HCT116 (cell line): ENCODE measurements at regions not wholly inside any gene's neighbourhood (a gene's known extent, or its start where the extent isn't known, plus 50 kb on each side); places are given as distances from the start of the nearest gene placed in this dataset.

Experiments used
- ATAC-seq: fragments of 200-7000 bp; cut with Tn5 transposase; 2 replicates; pipeline ENCODE4 v1.9.1; 2020; ENCODE audit warnings: mild to moderate bottlenecking, moderate library complexity
- BruUV-seq: library from RNA; stranded (reverse); fragments of 400-500 nt; replicated peaks from 2 replicates; lab custom pipeline; 2021; lab: Mats Ljungman, UMichigan
- CTCF ChIA-PET: fragments of 300-600 bp; sonication (Branson Sonifier 250); formaldehyde crosslinking; loops from one replicate; lab custom pipeline; 2021; ENCODE audit warnings: antibody characterized with exemption; lab: Charles Lee
- POLR2A ChIA-PET: fragments of 300-600, 350-600 bp; sonication (Branson Sonifier 250); formaldehyde crosslinking; loops from one replicate; lab custom pipeline; 2021; ENCODE audit warnings: antibody characterized with exemption; lab: Charles Lee
- RAD21 ChIA-PET, 2 experiments: fragments of 300-600 bp; sonication (Branson Sonifier 250); formaldehyde crosslinking; loops; one replicate each; lab custom pipeline; 2023; ENCODE audit warnings: low total read pairs in 2 of 2; ENCODE audit not compliant: uncharacterized antibody in 2 of 2, unreplicated experiment in 2 of 2, low non-redundant PET in 1 of 2; lab: Charles Lee
- DNase-seq: peaks from one replicate; pipeline ENCODE4 v3.0.0-alpha.2; 2010; ENCODE audit warnings: low read depth, low spot score
- H2AFZ ChIP-seq: fragments of 200-600 bp; shearing (Covaris generic), sonication (generic); 2 replicates; pipeline ENCODE4 v1.6.1; 2017; ENCODE audit warnings: low read depth, mixed run types, mixed read lengths, antibody characterized with exemption, low read length; ENCODE audit not compliant: poor library complexity, severe bottlenecking
- H3K27ac ChIP-seq: 2 replicates; pipeline ENCODE4 v1.5.1; 2012; ENCODE audit warnings: low read depth, low read length
- H3K27me3 ChIP-seq: fragments of 200-600 bp; sonication (generic); 2 replicates; pipeline ENCODE4 v1.6.1; 2016; ENCODE audit warnings: mixed run types, low read length, mixed read lengths; ENCODE audit not compliant: insufficient read depth
- H3K36me3 ChIP-seq, 2 experiments: fragments of 200-500 bp in 1 of 2; fragments of 200-600 bp in 1 of 2; sonication (Bioruptor generic) in 1 of 2; sonication (generic) in 1 of 2; 2 replicates each; pipeline versions ENCODE4 v1.5.1 to v1.6.1; 2014 to 2016; ENCODE audit warnings: low read length in 2 of 2, inconsistent platforms in 1 of 2, mixed read lengths in 1 of 2, mixed run types in 1 of 2; ENCODE audit not compliant: insufficient read depth in 2 of 2, control insufficient read depth in 1 of 2
- H3K4me1 ChIP-seq, 2 experiments: fragments of 200-600 bp in 1 of 2; sonication (generic) in 1 of 2; 2 replicates each; pipeline versions ENCODE4 v1.5.1 to v1.6.1; 2012 to 2017; ENCODE audit warnings: low read length in 2 of 2, inconsistent platforms in 1 of 2, mild to moderate bottlenecking in 1 of 2, mixed read lengths in 1 of 2, mixed run types in 1 of 2, moderate library complexity in 1 of 2; ENCODE audit not compliant: insufficient read depth in 2 of 2, control insufficient read depth in 1 of 2
- H3K4me2 ChIP-seq: fragments of 200-600 bp; sonication (generic); 2 replicates; pipeline ENCODE4 v1.6.1; 2017; ENCODE audit warnings: mixed run types, low read length, mixed read lengths
- H3K4me3 ChIP-seq, 2 experiments: fragments of 200-600 bp in 1 of 2; sonication (generic) in 1 of 2; replicated peaks in 1 of 2; 2 replicates each; pipeline ENCODE4 v1.5.1; 2011 to 2016; ENCODE audit warnings: low read length in 2 of 2, control low read depth in 1 of 2, low read depth in 1 of 2, mild to moderate bottlenecking in 1 of 2, mixed read lengths in 1 of 2, mixed run types in 1 of 2
- H3K79me2 ChIP-seq: fragments of 200-600 bp; sonication (generic); 2 replicates; pipeline ENCODE4 v1.6.1; 2017; ENCODE audit warnings: mild to moderate bottlenecking, mixed run types, low read length, moderate library complexity, mixed read lengths; ENCODE audit not compliant: insufficient read depth
- H3K9ac ChIP-seq: fragments of 200-600 bp; sonication (generic); 2 replicates; pipeline ENCODE4 v1.6.1; 2016; ENCODE audit warnings: low read length, mixed read lengths
- H3K9me2 ChIP-seq: fragments of 200-600 bp; sonication (generic), shearing (Covaris generic); 2 replicates; pipeline ENCODE4 v1.6.1; 2017; ENCODE audit warnings: mixed run types, mild to moderate bottlenecking, moderate library complexity; ENCODE audit not compliant: insufficient read depth
- H3K9me3 ChIP-seq, 2 experiments: fragments of 200-500 bp in 1 of 2; fragments of 200-600 bp in 1 of 2; sonication (Bioruptor generic) in 1 of 2; sonication (generic) in 1 of 2; 2 replicates each; pipeline ENCODE4 v1.6.1; 2014 to 2017; ENCODE audit warnings: low read length in 2 of 2, mixed read lengths in 2 of 2, inconsistent platforms in 1 of 2, low read depth in 1 of 2, mild to moderate bottlenecking in 1 of 2, mixed run types in 1 of 2, moderate library complexity in 1 of 2; ENCODE audit not compliant: control insufficient read depth in 1 of 2, insufficient read depth in 1 of 2
- H4K20me1 ChIP-seq: fragments of 200-600 bp; sonication (generic), shearing (Covaris generic); 2 replicates; pipeline ENCODE4 v1.6.1; 2017; ENCODE audit warnings: mixed run types, mild to moderate bottlenecking, moderate library complexity; ENCODE audit not compliant: insufficient read depth
- CBX3 ChIP-seq: IDR thresholded peaks from 2 replicates; pipeline ENCODE4 v1.6.1; 2012; ENCODE audit warnings: low read depth
- ELF1 ChIP-seq: IDR thresholded peaks from 2 replicates; pipeline ENCODE4 v1.6.1; 2012; ENCODE audit warnings: low read depth, borderline replicate concordance
- EZH2 ChIP-seq: fragments of 200-600 bp; sonication (generic); IDR thresholded peaks from 2 replicates; pipeline ENCODE4 v1.6.1; 2017; ENCODE audit warnings: antibody characterized with exemption, mixed run types
- EZH2phosphoT487 ChIP-seq: fragments of 200-600 bp; IDR thresholded peaks from 2 replicates; pipeline ENCODE4 v1.6.1; 2018; ENCODE audit warnings: antibody characterized with exemption, borderline replicate concordance
- RAD21 ChIP-seq: IDR thresholded peaks from 2 replicates; pipeline ENCODE4 v1.6.1; 2012; ENCODE audit warnings: low read depth, mild to moderate bottlenecking
- SIN3A ChIP-seq: IDR thresholded peaks from 2 replicates; pipeline ENCODE4 v1.6.1; 2012; ENCODE audit warnings: low read depth
- SRF ChIP-seq: IDR thresholded peaks from 2 replicates; pipeline ENCODE4 v1.6.1; 2012; ENCODE audit warnings: low read depth
- TCF7L2 ChIP-seq: IDR thresholded peaks from 2 replicates; pipeline ENCODE4 v1.7.0; 2011; ENCODE audit warnings: borderline replicate concordance, inconsistent platforms; ENCODE audit not compliant: insufficient read depth, insufficient read length; ENCODE audit errors: extremely low read depth
- YY1 ChIP-seq: IDR thresholded peaks from 2 replicates; pipeline ENCODE4 v1.6.1; 2011; ENCODE audit warnings: low read length, low read depth, moderate library complexity, mild to moderate bottlenecking; ENCODE audit not compliant: insufficient replicate concordance; ENCODE audit errors: extremely low read depth
- ZFX ChIP-seq: fragments of 450-650 bp; IDR thresholded peaks from 2 replicates; pipeline ENCODE4 v1.6.1; 2017
- ZNF274 ChIP-seq: fragments of 200-500 bp; sonication (Bioruptor generic); IDR thresholded peaks from 2 replicates; pipeline ENCODE4 v1.6.1; 2014; ENCODE audit warnings: mild to moderate bottlenecking, low read depth, low read length, inconsistent platforms
- intact Hi-C: fragments of 100-400 bp; cut with micrococcal nuclease; formaldehyde crosslinking; loops from 2 replicates; pipeline ENCODE4 v1.10.0; 2022
- TF ChIP-seq, protein P1 (sequence below), 3 experiments: fragments of 200-600 bp in 1 of 3; sonication (generic) in 1 of 3; IDR thresholded peaks in 2 of 3; conservative IDR thresholded peaks in 1 of 3; 2 replicates each; pipeline ENCODE4 v1.5.1; 2012 to 2017; ENCODE audit warnings: low read depth in 2 of 3, low read length in 2 of 3, antibody characterized with exemption in 1 of 3, borderline replicate concordance in 1 of 3, control low read depth in 1 of 3, mild to moderate bottlenecking in 1 of 3, mixed read lengths in 1 of 3, mixed run types in 1 of 3, moderate library complexity in 1 of 3; ENCODE audit not compliant: insufficient read depth in 1 of 3
- TF ChIP-seq, protein P2 (sequence below): IDR thresholded peaks from 2 replicates; pipeline ENCODE4 v1.6.1; 2012; ENCODE audit warnings: low read depth
- TF ChIP-seq, protein P3 (sequence below): IDR thresholded peaks from 2 replicates; pipeline ENCODE4 v1.6.1; 2012

DNA sequence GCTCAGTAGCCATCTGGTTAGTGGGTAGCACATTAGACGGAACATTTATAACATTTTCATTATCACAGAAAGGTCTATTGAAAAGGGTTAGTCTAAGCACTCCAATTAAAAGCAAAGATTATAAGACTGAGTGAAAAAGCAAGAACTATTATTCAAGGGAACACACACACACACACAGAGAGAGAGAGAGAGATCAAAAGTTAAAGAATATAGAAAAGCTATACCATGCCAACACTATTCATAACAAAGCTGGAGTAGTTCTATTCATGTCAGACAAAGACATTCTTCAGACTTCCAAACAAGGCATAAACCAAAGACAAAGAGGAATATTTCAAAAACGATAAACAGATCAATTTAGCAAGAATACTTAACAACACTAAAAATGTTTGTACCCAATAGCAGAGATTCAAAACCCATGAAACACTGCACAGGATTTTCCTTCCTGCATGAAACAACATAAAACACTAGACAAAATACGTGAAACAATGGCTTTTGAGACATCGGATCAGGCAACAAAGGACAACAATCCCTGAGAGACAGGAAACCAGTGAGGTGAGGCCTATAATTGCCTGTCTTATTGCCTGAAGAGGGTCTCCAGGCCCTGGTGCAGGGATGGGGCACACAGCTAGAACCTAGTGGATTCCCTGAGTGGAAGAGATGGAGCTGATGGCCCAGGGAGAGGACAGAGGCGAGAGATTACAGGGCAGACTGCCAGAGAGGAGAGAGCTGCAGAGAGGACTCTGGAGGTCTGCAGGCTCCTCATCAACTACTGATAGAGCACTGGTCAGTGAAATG lies 83.6 kb upstream of the NPAS2 start:
- no peak overlapping the region for H2AFZ ChIP-seq
- H3K27ac ChIP-seq: no peak overlapping the region
- no peak overlapping the region for H3K4me2 ChIP-seq
- ChIA-PET CTCF (no interaction called here), RAD21 (no interaction called here), POLR2A (no interaction called here)
- no peaks in the 10 kb centered on the region for H3K9me2 ChIP-seq
- intact Hi-C loops: loop anchor here (10.0 kb wide), 1 partner anchor 418 kb away; the partner anchor contains the start of gene TBC1D8
- BruUV-seq: no TSS peak
- no peaks in the 10 kb centered on the region for H4K20me1 ChIP-seq
- H3K9me3 ChIP-seq: no peaks in the 10 kb centered on the region
- no peak for ATAC-seq
- no peak for DNase-seq
- no peaks in the 10 kb centered on the region for H3K79me2 ChIP-seq
- no peak overlapping the region for H3K4me3 ChIP-seq
- no peaks in the 10 kb centered on the region for H3K27me3 ChIP-seq
- no peak overlapping the region for H3K9ac ChIP-seq
- H3K36me3 ChIP-seq: no peaks in the 10 kb centered on the region
- TF ChIP-seq ZNF274 (no peak), SRF (no peak), EZH2 (no peak), RAD21 (no peak), ZFX (no peak), EZH2phosphoT487 (no peak), ELF1 (no peak), SIN3A (no peak), CBX3 (no peak), TCF7L2 (no peak), YY1 (no peak)
- TF ChIP-seq, protein P1, sequence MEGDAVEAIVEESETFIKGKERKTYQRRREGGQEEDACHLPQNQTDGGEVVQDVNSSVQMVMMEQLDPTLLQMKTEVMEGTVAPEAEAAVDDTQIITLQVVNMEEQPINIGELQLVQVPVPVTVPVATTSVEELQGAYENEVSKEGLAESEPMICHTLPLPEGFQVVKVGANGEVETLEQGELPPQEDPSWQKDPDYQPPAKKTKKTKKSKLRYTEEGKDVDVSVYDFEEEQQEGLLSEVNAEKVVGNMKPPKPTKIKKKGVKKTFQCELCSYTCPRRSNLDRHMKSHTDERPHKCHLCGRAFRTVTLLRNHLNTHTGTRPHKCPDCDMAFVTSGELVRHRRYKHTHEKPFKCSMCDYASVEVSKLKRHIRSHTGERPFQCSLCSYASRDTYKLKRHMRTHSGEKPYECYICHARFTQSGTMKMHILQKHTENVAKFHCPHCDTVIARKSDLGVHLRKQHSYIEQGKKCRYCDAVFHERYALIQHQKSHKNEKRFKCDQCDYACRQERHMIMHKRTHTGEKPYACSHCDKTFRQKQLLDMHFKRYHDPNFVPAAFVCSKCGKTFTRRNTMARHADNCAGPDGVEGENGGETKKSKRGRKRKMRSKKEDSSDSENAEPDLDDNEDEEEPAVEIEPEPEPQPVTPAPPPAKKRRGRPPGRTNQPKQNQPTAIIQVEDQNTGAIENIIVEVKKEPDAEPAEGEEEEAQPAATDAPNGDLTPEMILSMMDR (IDR thresholded peaks at IDR 0.05 in 2 of 3, conservative IDR thresholded peaks at IDR 0.05 in 1 of 3; ENCODE audit: borderline replicate concordance in 1 of 3, insufficient read depth in 1 of 3, low read depth in 2 of 3, low read length in 2 of 3): no peak
- TF ChIP-seq, protein P2, sequence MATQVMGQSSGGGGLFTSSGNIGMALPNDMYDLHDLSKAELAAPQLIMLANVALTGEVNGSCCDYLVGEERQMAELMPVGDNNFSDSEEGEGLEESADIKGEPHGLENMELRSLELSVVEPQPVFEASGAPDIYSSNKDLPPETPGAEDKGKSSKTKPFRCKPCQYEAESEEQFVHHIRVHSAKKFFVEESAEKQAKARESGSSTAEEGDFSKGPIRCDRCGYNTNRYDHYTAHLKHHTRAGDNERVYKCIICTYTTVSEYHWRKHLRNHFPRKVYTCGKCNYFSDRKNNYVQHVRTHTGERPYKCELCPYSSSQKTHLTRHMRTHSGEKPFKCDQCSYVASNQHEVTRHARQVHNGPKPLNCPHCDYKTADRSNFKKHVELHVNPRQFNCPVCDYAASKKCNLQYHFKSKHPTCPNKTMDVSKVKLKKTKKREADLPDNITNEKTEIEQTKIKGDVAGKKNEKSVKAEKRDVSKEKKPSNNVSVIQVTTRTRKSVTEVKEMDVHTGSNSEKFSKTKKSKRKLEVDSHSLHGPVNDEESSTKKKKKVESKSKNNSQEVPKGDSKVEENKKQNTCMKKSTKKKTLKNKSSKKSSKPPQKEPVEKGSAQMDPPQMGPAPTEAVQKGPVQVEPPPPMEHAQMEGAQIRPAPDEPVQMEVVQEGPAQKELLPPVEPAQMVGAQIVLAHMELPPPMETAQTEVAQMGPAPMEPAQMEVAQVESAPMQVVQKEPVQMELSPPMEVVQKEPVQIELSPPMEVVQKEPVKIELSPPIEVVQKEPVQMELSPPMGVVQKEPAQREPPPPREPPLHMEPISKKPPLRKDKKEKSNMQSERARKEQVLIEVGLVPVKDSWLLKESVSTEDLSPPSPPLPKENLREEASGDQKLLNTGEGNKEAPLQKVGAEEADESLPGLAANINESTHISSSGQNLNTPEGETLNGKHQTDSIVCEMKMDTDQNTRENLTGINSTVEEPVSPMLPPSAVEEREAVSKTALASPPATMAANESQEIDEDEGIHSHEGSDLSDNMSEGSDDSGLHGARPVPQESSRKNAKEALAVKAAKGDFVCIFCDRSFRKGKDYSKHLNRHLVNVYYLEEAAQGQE: no peak
- TF ChIP-seq, protein P3, sequence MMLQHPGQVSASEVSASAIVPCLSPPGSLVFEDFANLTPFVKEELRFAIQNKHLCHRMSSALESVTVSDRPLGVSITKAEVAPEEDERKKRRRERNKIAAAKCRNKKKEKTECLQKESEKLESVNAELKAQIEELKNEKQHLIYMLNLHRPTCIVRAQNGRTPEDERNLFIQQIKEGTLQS: no peak
- peaks cover 6 to 10% of the 10 kb centered on the region in 2 experiments; a peak in 3 of 4 replicates for H3K4me1 ChIP-seq
